Fibroblast of skin of right biceps (primary cell): ENCODE measurements at regions not wholly inside any gene's neighbourhood (a gene's known extent, or its start where the extent isn't known, plus 50 kb on each side); places are given as distances from the start of the nearest gene placed in this dataset.
"Not testable (repeated sequence)": the region's sequence is repeated elsewhere in the genome, so short reads cannot be mapped to it uniquely, and the experiment has no call there.

ENCODE experiments used
- DNase-seq: peaks from one replicate; pipeline ENCODE4 v3.0.0-alpha.2; 2013

GRCh38 chr2:158866082-158866481, 71.0 kb downstream of the DAPL1 start:
- DNase-seq, result not testable (repeated sequence)

GRCh38 chr2:158867531-158868191, 72.5 kb downstream of the DAPL1 start:
- DNase-seq, result not testable (repeated sequence)

DNA sequence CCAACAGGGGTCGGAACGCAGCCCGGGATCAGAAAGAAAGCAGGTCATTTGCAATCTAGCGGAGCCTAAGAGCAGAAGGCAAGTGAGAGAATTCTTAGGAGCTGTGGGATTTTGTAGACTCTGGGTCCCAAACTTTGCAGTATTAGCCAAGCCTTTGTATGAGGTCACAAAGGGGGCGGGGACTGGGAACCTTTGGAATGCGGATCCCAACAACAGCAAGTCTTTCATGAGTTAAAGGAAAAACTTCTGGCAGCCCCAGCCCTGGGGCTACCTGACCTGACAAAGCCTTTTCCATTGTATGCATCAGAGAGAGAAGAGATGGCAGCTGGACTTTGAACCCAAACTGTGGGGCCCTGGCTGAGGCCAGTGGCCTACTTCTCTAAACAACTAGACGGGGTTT, 73.3 kb downstream of the DAPL1 start:
- DNase-seq, result not testable (repeated sequence)

GRCh38 chr2:158869122-158869521, 74.0 kb downstream of the DAPL1 start:
- DNase-seq, result not testable (repeated sequence)

DNA sequence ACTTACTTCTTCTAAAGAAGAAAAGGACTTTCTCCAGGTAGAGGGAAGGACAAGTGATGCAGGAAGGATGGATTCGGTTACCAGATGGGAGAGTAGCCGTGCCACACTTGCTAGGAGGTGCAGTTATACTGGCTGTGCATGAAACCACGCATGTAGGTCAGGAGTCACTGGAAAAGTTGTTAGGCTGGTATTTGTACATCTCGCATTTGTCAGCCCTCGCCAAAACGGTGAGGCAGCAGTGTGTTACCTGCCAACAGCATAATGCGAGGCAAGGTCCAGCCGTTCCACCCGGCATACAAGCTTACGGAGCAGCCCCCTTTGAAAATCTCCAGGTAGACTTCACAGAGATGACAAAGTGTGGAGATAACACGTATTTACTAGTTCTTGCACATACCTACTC, 74.5 kb downstream of the DAPL1 start:
- not testable (repeated sequence) for DNase-seq

DNA sequence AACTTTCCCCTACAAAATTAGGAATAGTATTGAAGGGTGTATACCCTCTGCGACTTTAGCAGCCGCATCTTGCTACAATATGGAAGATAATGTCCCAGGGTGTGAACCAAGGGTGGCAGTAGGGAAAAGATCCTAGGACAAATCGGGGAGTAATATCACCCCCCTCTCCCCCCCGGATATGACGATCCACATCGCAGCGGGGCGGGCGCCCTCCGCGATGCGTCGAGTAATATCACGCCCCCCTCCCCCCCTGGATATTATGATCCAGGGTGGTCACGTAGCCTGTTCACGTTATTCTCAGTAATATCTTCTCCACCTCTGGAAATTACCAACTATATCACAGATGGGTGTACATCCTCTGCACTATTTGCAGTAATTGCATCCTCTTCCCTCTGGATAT, 82.9 kb downstream of the DAPL1 start:
- no peak for DNase-seq

DNA sequence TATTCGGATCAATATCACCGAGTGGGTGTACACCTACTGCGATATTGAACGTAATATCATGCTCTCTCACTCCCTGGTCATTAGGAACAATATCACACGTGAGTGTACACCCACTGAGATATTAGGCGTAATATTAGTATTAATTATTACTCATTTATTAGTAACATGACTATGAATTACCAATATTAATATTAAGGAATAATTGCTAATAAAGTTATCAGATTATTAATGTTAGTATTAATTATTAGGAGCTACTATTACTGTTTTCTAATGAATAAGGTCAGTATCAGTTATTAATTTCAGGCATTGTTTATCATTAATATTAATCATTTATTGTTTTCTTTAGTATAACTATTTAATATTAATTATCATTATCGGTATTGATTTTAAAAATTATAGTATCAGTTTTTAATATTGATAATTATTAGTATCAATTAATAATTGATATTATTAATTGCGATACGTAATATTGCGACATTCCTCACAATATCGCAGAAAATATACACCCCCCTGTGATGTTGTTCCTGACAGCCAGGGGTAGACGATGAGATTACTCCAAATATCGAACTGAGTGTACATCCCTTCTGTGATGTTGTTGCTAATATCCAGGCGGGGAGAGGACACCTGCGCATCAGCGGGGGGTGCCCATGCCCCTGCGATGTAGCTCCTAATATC, 84.2 kb downstream of the DAPL1 start:
- DNase-seq, result no peak

DNA sequence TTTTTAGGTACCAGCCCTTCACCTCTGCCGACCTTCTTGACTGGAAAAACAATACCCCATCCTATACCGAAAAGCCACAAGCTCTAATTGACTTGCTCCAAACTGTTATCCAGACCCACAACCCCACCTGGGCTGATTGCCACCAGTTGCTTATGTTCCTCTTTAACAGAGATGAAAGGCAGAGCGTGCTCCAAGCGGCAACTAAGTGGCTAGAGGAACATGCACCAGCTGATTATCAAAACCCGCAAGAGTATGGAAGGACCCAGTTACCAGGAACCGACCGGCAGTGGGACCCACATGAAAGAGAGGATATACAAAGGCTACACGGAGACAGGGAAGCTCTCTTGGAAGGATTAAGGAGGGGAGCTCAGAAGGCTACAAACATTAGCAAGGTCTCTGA, 86.1 kb upstream of the TANC1 start:
- no peak for DNase-seq

DNA sequence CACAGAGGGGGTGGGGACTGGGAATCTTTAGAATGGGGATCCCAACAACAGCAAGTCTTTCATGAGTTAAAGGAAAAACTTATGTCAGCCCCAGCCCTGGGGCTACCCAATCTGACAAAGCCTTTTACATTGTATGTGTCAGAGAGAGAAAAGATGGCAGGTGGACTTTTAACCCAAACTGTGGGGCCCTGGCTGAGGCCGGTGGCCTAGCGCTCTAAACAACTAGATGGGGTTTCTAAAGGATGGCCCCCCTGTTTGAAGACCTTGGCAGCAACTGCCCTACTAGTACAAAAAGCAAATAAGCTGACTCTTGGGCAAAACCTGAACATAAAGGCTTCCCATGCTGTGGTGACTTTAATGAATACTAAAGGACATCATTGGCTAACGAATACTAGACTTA, 83.9 kb upstream of the TANC1 start:
- DNase-seq, result not testable (repeated sequence)

- DNase-seq, result not testable (repeated sequence)
Observed at GRCh38 chr2:158885018-158885678, 83.3 kb upstream of the TANC1 start.

GRCh38 chr2:158885679-158886050, 82.8 kb upstream of the TANC1 start:
- not testable (repeated sequence) for DNase-seq

DNA sequence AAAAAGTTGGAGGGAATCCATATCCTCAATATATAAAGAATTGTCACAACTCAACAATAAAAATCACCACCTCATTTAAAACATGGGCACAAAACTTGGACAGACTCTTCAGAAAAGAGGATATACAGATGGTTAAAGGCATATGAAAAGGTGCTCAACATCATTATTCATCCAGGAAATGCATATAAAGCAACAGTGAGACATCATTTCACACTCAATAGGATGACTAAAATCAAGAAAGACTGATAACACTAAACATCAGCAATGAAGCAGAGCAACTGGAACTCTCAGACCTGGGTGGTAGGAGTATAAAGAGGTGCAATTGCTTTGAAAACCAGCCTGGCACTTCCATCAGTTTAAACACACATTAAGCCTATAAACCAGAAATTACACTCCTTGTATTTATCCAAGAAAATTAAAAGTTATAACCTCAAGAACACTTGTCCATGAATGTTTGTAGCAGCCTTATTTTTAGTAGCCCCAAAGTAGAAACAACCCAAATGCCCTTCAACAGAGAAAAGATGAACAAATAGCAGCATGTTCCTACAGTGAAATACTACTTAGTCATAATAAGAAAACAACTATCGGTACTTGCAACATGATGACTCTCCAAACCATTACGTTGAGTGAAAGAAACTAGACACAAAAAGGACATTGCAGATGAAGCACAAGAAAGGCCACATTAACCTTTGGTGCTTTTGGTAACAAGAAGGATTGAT, 79.1 kb upstream of the TANC1 start:
- DNase-seq, result no peak

DNA sequence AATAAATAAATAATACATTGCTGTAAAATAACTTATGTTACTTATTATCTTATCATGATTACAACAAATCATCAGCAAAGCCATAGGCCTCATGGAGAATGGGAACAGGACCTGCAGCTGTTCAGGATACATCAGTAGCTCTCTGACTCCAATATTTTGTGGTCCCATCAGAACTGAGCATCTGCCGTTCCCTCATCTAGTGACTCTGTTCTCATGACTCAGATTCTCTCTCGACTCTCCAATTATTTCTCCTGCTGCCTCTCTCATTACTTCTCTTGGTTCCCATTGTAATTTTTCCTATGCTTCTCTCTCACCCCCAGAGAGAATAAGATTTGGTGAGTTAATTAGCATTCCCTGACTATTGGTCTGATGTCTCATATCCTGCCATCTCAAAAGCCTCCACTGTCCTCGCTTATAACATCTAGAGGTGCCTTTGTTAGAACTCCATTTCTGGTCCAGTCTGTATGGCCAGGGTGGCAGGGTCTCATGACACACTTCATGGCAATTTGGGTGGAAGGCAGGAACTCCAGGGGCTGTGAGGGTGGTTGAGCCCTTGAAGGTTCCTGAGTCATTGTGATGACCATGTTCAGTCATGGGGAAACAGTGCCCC, 78.0 kb upstream of the TANC1 start:
- DNase-seq, result peak; percentile 59

DNA sequence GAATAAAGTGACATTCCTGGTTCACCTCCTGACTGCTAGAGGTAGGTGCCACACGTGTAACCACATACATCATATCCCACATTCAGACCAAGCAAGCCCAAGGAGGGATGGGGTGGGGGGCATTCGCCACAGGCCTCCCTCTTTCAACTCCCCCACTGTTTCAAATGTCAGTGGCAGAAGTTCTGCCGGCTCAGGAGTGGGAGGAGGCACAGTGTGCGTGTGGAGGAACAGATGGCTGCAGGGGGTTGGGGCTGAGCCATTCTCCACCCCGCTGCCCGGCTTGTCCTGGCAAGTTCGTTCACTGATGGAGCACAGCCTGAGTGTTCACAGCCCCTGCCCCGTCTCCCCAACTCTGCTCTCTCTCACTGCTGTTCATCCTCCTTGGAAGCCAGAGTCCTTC, 75.4 kb upstream of the TANC1 start:
- peak; percentile 33 for DNase-seq

GRCh38 chr2:158893474-158893873, 75.0 kb upstream of the TANC1 start:
- DNase-seq, result no peak

DNA sequence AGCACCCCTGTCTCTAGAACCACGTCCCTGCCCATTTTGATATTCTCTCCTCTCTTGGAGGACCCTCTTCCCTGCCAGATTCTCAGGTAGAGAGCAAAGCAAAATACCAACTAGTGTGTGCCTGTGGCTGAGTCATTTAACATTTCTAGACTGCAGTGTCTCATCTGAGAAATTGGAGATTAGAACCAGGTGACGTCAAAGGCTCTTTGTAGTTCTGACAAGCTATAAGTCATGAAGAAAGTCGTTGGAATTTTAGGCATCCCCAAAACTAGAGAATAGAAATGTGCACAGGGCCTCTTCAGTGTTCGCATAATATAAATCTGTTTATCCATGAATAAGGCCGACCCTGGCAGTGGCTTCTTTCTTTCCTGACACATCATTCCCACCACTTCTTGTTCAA, 74.4 kb upstream of the TANC1 start:
- DNase-seq, result peak; percentile 93

GRCh38 chr2:158894572-158894971, 73.9 kb upstream of the TANC1 start:
- DNase-seq, result no peak

GRCh38 chr2:158900345-158900744, 68.1 kb upstream of the TANC1 start:
- DNase-seq, result no peak

GRCh38 chr2:158902005-158902398, 66.4 kb upstream of the TANC1 start:
- no peak for DNase-seq

DNA sequence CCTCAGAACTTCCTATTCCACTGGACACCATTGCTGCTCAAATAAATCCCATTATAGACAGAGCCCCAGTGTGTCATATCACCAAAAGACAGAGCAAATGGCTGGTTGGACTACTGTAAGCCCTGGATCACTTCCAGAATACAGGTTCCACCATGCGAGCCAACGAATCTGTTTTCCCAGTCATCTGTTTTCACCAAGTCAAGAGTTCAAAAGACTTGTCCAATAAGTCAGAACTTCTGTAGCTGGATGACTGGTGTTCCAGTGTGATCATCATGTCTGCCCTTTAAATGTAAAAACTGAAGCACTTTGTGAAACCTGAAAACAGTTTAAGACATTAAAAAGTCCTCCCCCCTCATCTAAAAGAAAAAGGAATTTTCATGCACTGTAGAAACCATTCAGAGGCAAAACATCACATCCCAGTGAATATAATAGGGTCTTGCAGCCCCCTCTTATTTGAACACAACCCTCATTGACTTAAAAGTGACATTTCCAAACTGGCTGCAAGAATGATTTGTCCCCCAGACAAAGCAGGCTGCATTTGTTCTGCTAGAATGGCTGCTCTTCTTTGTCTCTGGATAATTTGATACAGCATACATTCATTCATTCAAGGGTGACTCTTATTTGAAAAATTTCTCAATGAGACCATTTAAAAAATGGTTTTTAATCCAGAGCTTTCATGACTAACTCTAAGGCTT, 64.6 kb upstream of the TANC1 start:
- DNase-seq, result peak; percentile 16

DNA sequence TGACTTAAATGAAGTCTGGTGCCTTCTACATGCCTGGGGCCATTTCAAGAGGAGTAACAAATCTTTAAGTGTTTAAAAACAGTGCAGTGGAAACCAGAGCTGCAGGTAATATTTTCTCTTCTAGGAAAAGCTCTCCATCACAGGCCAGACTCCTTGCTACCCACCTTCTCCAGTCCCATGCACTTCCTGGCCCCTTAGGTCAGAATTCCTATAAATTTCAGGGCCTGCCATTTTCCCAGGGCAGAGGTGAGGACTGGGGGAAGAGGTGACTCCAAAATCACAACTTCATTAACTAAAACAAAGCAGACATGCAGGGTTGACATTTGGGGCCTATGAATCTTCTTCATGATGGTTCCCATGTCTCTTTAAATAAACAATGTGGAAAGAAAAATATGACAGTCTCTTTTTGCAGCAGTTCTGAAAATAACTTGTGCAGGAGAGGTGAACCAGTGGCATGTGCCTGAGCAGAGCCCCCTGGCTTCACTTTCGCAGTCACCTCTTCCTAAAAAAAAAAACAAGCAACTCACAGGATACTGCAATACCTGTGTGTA, 63.7 kb upstream of the TANC1 start:
- no peak for DNase-seq

DNA sequence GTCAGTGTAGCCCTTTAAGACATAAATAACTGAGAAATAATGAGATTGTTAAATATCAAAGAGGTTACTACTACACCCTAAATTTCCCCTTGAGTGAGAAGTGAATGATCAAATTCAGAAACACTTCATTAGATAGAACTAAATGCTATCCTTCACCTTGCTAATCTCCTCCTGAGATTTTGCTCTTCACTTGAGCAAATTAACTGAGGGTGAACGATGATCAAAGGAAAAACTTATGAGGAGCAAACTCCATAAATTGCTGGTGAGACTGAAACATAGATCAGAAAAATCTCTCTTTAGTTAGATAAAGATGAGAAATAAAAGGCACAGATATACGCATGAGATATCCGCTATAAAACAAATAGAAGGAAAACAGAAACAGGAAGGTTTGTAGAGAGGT, 63.1 kb upstream of the TANC1 start:
- no peak for DNase-seq
